ENCODE measurements at regions not wholly inside any gene's neighbourhood (a gene's known extent, or its start where the extent isn't known, plus 50 kb on each side); places are given as distances from the start of the nearest gene placed in this dataset.
"Not testable (repeated sequence)": the region's sequence is repeated elsewhere in the genome, so short reads cannot be mapped to it uniquely, and the experiment has no call there.

- no peak for DNase-seq
Measured at GRCh38 chr7:45410893-45411292, 163.3 kb upstream of the ADCY1 start.

- DNase-seq: no peak
Measured at GRCh38 chr7:45413419-45413818, 160.7 kb upstream of the ADCY1 start.

- DNase-seq: no peak
Measured at GRCh38 chr7:45414226-45414625, 159.9 kb upstream of the ADCY1 start.

- no peak for DNase-seq
Measured at GRCh38 chr7:45415265-45415664, 158.9 kb upstream of the ADCY1 start.

- no peak for DNase-seq
Measured at GRCh38 chr7:45416846-45417245, 157.3 kb upstream of the ADCY1 start.

GRCh38 chr7:45417268-45417667, 156.9 kb upstream of the ADCY1 start:
- no peak for DNase-seq

GRCh38 chr7:45417735-45418134, 156.4 kb upstream of the ADCY1 start:
- DNase-seq: no peak

GRCh38 chr7:45420843-45421495, 153.2 kb upstream of the ADCY1 start:
- DNase-seq: peak; percentile 80

GRCh38 chr7:45421806-45422205, 152.4 kb upstream of the ADCY1 start:
- DNase-seq: peak; percentile 70

GRCh38 chr7:45430397-45430796, 143.8 kb upstream of the ADCY1 start:
- DNase-seq: no peak

- no peak for DNase-seq
Measured at GRCh38 chr7:45434167-45434784, 139.9 kb upstream of the ADCY1 start.

GRCh38 chr7:45435131-45435530, 139.0 kb upstream of the ADCY1 start:
- no peak for DNase-seq

GRCh38 chr7:45435846-45436245, 138.3 kb upstream of the ADCY1 start:
- DNase-seq: peak; percentile 94

GRCh38 chr7:45440776-45441175, 133.4 kb upstream of the ADCY1 start:
- DNase-seq: not testable (repeated sequence)

GRCh38 chr7:45443263-45443662, 130.9 kb upstream of the ADCY1 start:
- DNase-seq: no peak

GRCh38 chr7:45446195-45446944, 127.8 kb upstream of the ADCY1 start:
- DNase-seq: no peak

GRCh38 chr7:45447296-45447695, 126.9 kb upstream of the ADCY1 start:
- no peak for DNase-seq

GRCh38 chr7:45450571-45451204, 123.5 kb upstream of the ADCY1 start:
- DNase-seq: no peak

- DNase-seq: no peak
Measured at GRCh38 chr7:45451342-45452035, 122.7 kb upstream of the ADCY1 start.

GRCh38 chr7:45454771-45455170, 119.4 kb upstream of the ADCY1 start:
- no peak for DNase-seq

- no peak for DNase-seq
Measured at GRCh38 chr7:45455662-45456061, 118.5 kb upstream of the ADCY1 start.

- DNase-seq: no peak
Measured at GRCh38 chr7:45456105-45456504, 118.1 kb upstream of the ADCY1 start.
